Esophagus muscularis mucosa (tissue), 3 donors: ENCODE measurements at regions not wholly inside any gene's neighbourhood (a gene's known extent, or its start where the extent isn't known, plus 50 kb on each side); places are given as distances from the start of the nearest gene placed in this dataset.

Source experiments
- CTCF ChIP-seq, 3 experiments: fragments of 200-600 bp in 2 of 3; fragments of 450-650 bp in 1 of 3; sonication (generic) in 2 of 3; IDR thresholded peaks; one replicate each; pipeline ENCODE4 v1.5.1; 2017 to 2019; ENCODE audit warnings: antibody characterized with exemption in 3 of 3, mild to moderate bottlenecking in 2 of 3, moderate library complexity in 1 of 3
- POLR2A ChIP-seq: fragments of 450-650 bp; IDR thresholded peaks from one replicate; pipeline ENCODE4 v1.6.1; 2017; ENCODE audit warnings: antibody characterized with exemption, moderate library complexity, mild to moderate bottlenecking, low read depth

GRCh38 chr7:9836671-9837070 is 1137.0 kb upstream of the PHF14 start:
- TF ChIP-seq POLR2A (no peak), CTCF (IDR thresholded peaks at IDR 0.05) (no peak)
